SK-N-DZ (cell line): ENCODE measurements at regions not wholly inside any gene's neighbourhood (a gene's known extent, or its start where the extent isn't known, plus 50 kb on each side); places are given as distances from the start of the nearest gene placed in this dataset.
"Not testable (repeated sequence)": the region's sequence is repeated elsewhere in the genome, so short reads cannot be mapped to it uniquely, and the experiment has no call there.

ENCODE experiments used
- DNase-seq: peaks from one replicate; pipeline ENCODE4 v3.0.0-alpha.2; 2015; ENCODE audit warnings: low spot score

GRCh38 chr20:51923633-51924032, 121.3 kb upstream of the SALL4 start:
- no peak for DNase-seq

- DNase-seq: not testable (repeated sequence)
Measured at GRCh38 chr20:51922812-51923211, 120.5 kb upstream of the SALL4 start.

GRCh38 chr20:51918561-51918960, 116.2 kb upstream of the SALL4 start:
- no peak for DNase-seq

GRCh38 chr20:51917886-51918535, 115.7 kb upstream of the SALL4 start:
- DNase-seq: no peak

GRCh38 chr20:51916244-51916643, 113.9 kb upstream of the SALL4 start:
- DNase-seq: no peak

GRCh38 chr20:51914758-51915157, 112.4 kb upstream of the SALL4 start:
- peak; percentile 97 for DNase-seq

GRCh38 chr20:51910321-51911050, 108.2 kb upstream of the SALL4 start:
- peak; percentile 71 for DNase-seq

GRCh38 chr20:51906679-51907078, 104.4 kb upstream of the SALL4 start:
- no peak for DNase-seq

- DNase-seq: no peak
Measured at GRCh38 chr20:51906049-51906448, 103.7 kb upstream of the SALL4 start.

GRCh38 chr20:51902933-51903332, 100.6 kb upstream of the SALL4 start:
- DNase-seq: no peak

- no peak for DNase-seq
Measured at GRCh38 chr20:51900443-51900842, 98.1 kb upstream of the SALL4 start.

- DNase-seq: no peak
Measured at GRCh38 chr20:51899674-51900073, 97.4 kb upstream of the SALL4 start.

- DNase-seq: no peak
Measured at GRCh38 chr20:51898788-51899187, 96.5 kb upstream of the SALL4 start.

GRCh38 chr20:51894619-51895018, 92.3 kb upstream of the SALL4 start:
- DNase-seq: no peak

- DNase-seq: no peak
Measured at GRCh38 chr20:51894201-51894600, 91.9 kb upstream of the SALL4 start.

GRCh38 chr20:51893723-51894122, 91.4 kb upstream of the SALL4 start:
- DNase-seq: no peak

- DNase-seq: no peak
Measured at GRCh38 chr20:51890003-51890402, 87.7 kb upstream of the SALL4 start.

- DNase-seq: no peak
Measured at GRCh38 chr20:51889466-51889865, 87.1 kb upstream of the SALL4 start.

GRCh38 chr20:51888291-51888690, 86.0 kb upstream of the SALL4 start:
- no peak for DNase-seq

GRCh38 chr20:51886891-51887608, 84.7 kb upstream of the SALL4 start:
- DNase-seq: peak; percentile 60

GRCh38 chr20:51886341-51886740, 84.0 kb upstream of the SALL4 start:
- no peak for DNase-seq

- no peak for DNase-seq
Measured at GRCh38 chr20:51884561-51884960, 82.2 kb upstream of the SALL4 start.

- DNase-seq: no peak
Measured at GRCh38 chr20:51880188-51880587, 77.9 kb upstream of the SALL4 start.
